ENCODE measurements at regions not wholly inside any gene's neighbourhood (a gene's known extent, or its start where the extent isn't known, plus 50 kb on each side); places are given as distances from the start of the nearest gene placed in this dataset.

- Mint-ChIP-seq H3K9me3 (peaks cover 7 to 17% of the 10 kb centered on the region in 2 experiments), H3K36me3 (ENCODE audit: insufficient read depth in 1 of 3, low read depth in 3 of 3) (peaks cover 0 to 12% (median 7%) of the 10 kb centered on the region in 3 experiments; a peak in 6 of 7 replicates), H3K27ac (no peak overlapping the region), H3K4me3 (no peak overlapping the region), H3K27me3 (ENCODE audit: low read depth) (no peaks in the 10 kb centered on the region), H3K4me1 (no peaks in the 10 kb centered on the region)
- no CpG with 5 or more reads among the region's 1 CpG for WGBS (ENCODE audit: extremely low coverage, insufficient read length, low lambda C conversion rate)
- H2AFZ ChIP-seq (ENCODE audit: low read length): no peak overlapping the region
- H4K5ac ChIP-seq (ENCODE audit: insufficient read length, low read depth, low read length): no peak overlapping the region
- H3K23me2 ChIP-seq (ENCODE audit: insufficient read length, low read depth, low read length, poor library complexity, severe bottlenecking): no peaks in the 10 kb centered on the region
- H3K27me3 ChIP-seq (ENCODE audit: insufficient read depth, low read length): no peaks in the 10 kb centered on the region
- H3K9ac ChIP-seq (ENCODE audit: extremely low read depth, insufficient read length, low read length): no peak overlapping the region
- H3T11ph ChIP-seq (ENCODE audit: low read length): no peak overlapping the region
- no peaks in the 10 kb centered on the region for H3K79me1 ChIP-seq (ENCODE audit: insufficient read depth, low read depth, low read length, poor library complexity, severe bottlenecking)
- TF ChIP-seq CTCF (conservative IDR thresholded peaks at IDR 0.05): no peak
- H2BK12ac ChIP-seq (ENCODE audit: insufficient read length, low read depth, low read length): no peak overlapping the region
- no peaks in the 10 kb centered on the region for H4K20me1 ChIP-seq (ENCODE audit: control insufficient read depth, insufficient read depth, insufficient read length)
- no peak overlapping the region for H3K4ac ChIP-seq (ENCODE audit: low read depth, low read length)
- no peaks in the 10 kb centered on the region for H3K79me2 ChIP-seq (ENCODE audit: insufficient read depth, low read length)
- H2BK5ac ChIP-seq (ENCODE audit: insufficient read length, low read length): no peak overlapping the region
- no peak overlapping the region for H3K14ac ChIP-seq (ENCODE audit: insufficient read depth, low read length)
- no peak overlapping the region for H3K56ac ChIP-seq (ENCODE audit: insufficient read length, low read depth, low read length)
- H3K4me2 ChIP-seq (ENCODE audit: insufficient read depth, insufficient read length, low read length): no peak overlapping the region
- no peak overlapping the region for H3K18ac ChIP-seq (ENCODE audit: insufficient read length, low read depth, low read length)
- peaks cover 9% of the 10 kb centered on the region for H3K9me3 ChIP-seq (ENCODE audit: control insufficient read depth, low read depth, low read length)
- no peak overlapping the region for H4K91ac ChIP-seq (ENCODE audit: insufficient read length, low read depth, low read length)
- no peak for DNase-seq
- H2BK120ac ChIP-seq (ENCODE audit: low read depth, low read length, poor library complexity, severe bottlenecking): no peak overlapping the region
- H2BK20ac ChIP-seq (ENCODE audit: low read depth, low read length, poor library complexity, severe bottlenecking): no peak overlapping the region
- no peak overlapping the region for H2BK15ac ChIP-seq (ENCODE audit: low read depth, low read length)
- no peak overlapping the region for H3K27ac ChIP-seq (ENCODE audit: insufficient read length, low read depth, low read length)
- no peak overlapping the region for H3K23ac ChIP-seq (ENCODE audit: insufficient read length, low read depth, low read length)
- H2AK5ac ChIP-seq (ENCODE audit: insufficient read length, low read length): no peak overlapping the region
- no peak overlapping the region for H4K8ac ChIP-seq (replicated peaks; ENCODE audit: insufficient read length, low read depth, low read length)
- H3K4me1 ChIP-seq (ENCODE audit: insufficient read depth, low read length): no peaks in the 10 kb centered on the region
Observed at GRCh38 chr4:103786593-103786992, 66.8 kb upstream of the TACR3 start.

All from H9 (cell line).